Ascending aorta (tissue), 2 donors: ENCODE measurements at regions not wholly inside any gene's neighbourhood (a gene's known extent, or its start where the extent isn't known, plus 50 kb on each side); places are given as distances from the start of the nearest gene placed in this dataset.

Source experiments
- DNase-seq, 2 donors: peaks; one replicate each; pipeline ENCODE4 v3.0.0-alpha.2; 2019; ENCODE audit warnings: low spot score in 2 of 2
- H3K27ac ChIP-seq, 2 donors: fragments of 200-600 bp; sonication (generic); one replicate each; pipeline ENCODE4 v1.5.1; 2016 to 2017; ENCODE audit warnings: mild to moderate bottlenecking in 1 of 2
- H3K27me3 ChIP-seq: fragments of 200-600 bp; sonication (generic); one replicate; pipeline ENCODE4 v1.5.1; 2017
- H3K36me3 ChIP-seq, 2 donors: fragments of 200-600 bp; sonication (generic); one replicate each; pipeline ENCODE4 v1.5.1; 2016
- H3K4me1 ChIP-seq, 2 donors: fragments of 200-600 bp; sonication (generic); one replicate each; pipeline ENCODE4 v1.5.1; 2016 to 2017; ENCODE audit warnings: mild to moderate bottlenecking in 1 of 2
- H3K4me3 ChIP-seq, 2 donors: fragments of 200-600 bp; sonication (generic); one replicate each; pipeline ENCODE4 v1.5.1; 2016 to 2017; ENCODE audit warnings: mild to moderate bottlenecking in 1 of 2
- H3K9me3 ChIP-seq, 2 donors: fragments of 200-600 bp; sonication (generic); one replicate each; pipeline ENCODE4 v1.5.1; 2016
- intact Hi-C: fragments of 100-400 bp; cut with DNase I; formaldehyde crosslinking; loops from one replicate; pipeline ENCODE4 v1.15.1; 2023
- TF ChIP-seq, protein P1 (sequence below), 3 experiments: fragments of 200-600 bp in 2 of 3; fragments of 450-650 bp in 1 of 3; sonication (generic) in 2 of 3; IDR thresholded peaks; one replicate each; pipeline ENCODE4 v1.5.1; 2016 to 2019; ENCODE audit warnings: antibody characterized with exemption in 3 of 3, mild to moderate bottlenecking in 1 of 3, moderate library complexity in 1 of 3

DNA sequence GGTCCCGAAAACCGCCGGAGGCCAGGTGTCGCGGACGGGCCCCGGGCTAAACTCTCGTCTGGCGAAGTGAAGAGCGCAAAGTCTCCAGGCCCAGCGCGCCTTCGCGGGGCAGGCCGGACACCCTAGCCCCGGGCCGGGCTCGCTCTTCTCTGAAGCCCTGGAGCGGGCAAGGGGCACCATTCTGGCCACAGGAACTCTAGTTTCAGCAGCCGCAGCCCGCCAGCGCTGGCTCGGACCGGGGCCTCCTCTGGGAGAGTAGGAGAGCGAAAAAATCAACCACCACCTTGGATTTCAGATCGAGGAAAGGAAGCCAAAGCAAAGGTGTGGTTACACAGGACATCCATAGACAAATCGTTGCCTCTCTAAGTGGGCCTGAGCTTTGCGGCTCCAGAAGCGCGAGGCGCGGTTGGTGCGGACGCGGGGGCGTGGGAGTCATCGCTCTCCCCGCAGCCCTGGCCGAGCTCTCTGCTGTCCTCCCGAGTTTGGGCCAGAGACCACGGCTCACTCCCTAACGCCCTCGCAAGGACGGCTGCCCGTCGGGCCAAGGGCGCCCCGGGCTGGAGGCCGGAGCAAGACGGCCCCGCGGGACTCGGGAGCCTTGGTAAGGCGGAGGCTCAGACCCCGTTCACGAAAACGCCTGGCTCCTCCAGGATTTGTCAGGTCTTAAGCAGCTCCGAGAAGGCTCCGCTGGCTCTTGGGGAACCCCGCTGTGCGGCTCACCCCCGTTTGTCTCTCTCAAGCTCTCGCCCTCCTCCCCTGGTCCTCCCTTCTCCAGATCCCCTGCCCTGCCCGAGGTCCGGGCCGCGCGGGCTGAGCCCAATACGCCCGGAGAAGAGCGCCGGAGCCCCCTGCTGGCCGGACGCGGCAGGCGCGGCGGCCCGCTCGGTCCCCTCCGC is 132.9 kb upstream of the DPYD start:
- intact Hi-C loops = no loop called here
- DNase-seq = peak in 1 of 2 donors; percentile 73
- Histone ChIP-seq H3K27ac (no peak overlapping the region), H3K27me3 (peaks cover 3% of the 10 kb centered on the region), H3K4me1 (peaks cover 0 to 9% of the 10 kb centered on the region in 2 donors), H3K36me3 (no peaks in the 10 kb centered on the region), H3K9me3 (no peaks in the 10 kb centered on the region), H3K4me3 (peak overlapping the region; percentile 59 to 68)
- TF ChIP-seq, protein P1, sequence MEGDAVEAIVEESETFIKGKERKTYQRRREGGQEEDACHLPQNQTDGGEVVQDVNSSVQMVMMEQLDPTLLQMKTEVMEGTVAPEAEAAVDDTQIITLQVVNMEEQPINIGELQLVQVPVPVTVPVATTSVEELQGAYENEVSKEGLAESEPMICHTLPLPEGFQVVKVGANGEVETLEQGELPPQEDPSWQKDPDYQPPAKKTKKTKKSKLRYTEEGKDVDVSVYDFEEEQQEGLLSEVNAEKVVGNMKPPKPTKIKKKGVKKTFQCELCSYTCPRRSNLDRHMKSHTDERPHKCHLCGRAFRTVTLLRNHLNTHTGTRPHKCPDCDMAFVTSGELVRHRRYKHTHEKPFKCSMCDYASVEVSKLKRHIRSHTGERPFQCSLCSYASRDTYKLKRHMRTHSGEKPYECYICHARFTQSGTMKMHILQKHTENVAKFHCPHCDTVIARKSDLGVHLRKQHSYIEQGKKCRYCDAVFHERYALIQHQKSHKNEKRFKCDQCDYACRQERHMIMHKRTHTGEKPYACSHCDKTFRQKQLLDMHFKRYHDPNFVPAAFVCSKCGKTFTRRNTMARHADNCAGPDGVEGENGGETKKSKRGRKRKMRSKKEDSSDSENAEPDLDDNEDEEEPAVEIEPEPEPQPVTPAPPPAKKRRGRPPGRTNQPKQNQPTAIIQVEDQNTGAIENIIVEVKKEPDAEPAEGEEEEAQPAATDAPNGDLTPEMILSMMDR (IDR thresholded peaks at IDR 0.05) = peak; percentile 60 to 70 (median 63)

DNA sequence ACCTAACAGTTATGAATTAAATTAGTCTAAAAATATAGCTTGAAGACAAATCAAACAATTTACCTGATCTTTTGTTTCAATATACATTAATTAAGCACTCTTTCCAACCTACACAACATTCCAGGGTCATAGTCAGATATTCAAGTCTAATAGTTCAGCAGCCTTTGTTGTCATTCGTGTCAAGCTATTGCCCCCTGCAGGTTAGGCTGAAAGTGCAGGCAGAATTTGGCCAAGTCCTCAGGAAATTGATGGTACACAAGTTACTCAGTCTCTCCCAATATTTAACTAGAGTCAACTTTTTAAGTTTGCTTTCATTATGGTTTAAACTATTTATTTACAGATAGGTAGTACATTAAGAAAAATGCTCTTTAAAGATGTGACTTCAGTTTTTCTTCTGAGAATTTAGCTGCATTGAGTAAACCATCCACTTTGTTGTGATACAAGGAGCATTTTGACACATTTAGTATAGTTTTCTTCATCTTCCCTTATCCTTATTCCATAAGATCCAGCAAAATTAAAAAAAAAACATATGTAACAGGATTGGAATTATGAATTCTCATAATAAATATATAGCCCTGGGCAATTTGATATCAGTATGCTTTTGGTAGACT is 130.3 kb upstream of the DPYD start:
- no peak overlapping the region for H3K4me3 ChIP-seq
- H3K4me1 ChIP-seq = peaks cover 0 to 9% of the 10 kb centered on the region in 2 donors
- peaks cover 3% of the 10 kb centered on the region for H3K27me3 ChIP-seq
- no peaks in the 10 kb centered on the region for H3K36me3 ChIP-seq
- DNase-seq = peak in 1 of 2 donors; percentile 68
- H3K9me3 ChIP-seq = no peaks in the 10 kb centered on the region
- H3K27ac ChIP-seq = no peak overlapping the region
- TF ChIP-seq, protein P1 (IDR thresholded peaks at IDR 0.05) = peak; percentile 44 to 62 (median 61)
- intact Hi-C loops = no loop called here

DNA sequence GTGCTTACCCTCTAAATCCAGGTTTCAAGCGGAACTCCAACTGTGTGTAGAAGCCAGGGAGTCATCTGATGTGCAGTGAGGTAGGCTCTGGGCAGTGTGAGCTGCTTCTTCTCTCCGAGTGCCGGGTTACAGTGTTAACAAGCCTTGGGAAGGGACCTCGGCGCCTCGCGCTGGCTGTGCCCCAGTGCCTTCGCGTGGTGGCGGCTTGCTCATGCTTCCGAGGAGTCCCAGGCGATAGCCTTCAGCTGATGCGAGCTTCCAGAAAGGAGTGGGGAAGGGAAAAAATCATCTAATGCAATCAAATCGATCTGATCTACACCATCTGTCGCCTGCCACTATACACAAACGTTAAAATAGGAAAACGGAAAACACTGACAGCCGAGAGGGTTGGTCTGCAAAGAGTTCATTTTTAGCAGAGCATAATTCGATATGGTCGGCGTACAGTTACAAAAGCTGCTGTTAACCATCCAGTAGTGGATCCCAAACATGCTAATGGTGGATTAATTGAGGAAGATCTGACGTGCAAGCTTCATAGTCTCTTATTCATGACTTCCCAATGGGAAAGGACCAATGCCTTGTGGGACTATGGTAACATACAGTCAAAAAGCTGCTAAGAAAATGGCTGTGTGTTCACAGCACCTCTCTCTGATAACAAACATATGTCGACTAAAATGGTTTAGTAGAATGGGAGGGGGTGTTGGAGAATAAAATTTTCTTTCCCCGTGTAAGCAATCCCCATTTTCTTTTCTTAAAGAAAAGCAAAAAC is 128.7 kb upstream of the DPYD start:
- Histone ChIP-seq H3K27ac (no peak overlapping the region), H3K9me3 (no peaks in the 10 kb centered on the region), H3K4me1 (peaks cover 0 to 17% of the 10 kb centered on the region in 2 donors), H3K27me3 (peaks cover 15% of the 10 kb centered on the region), H3K36me3 (no peaks in the 10 kb centered on the region), H3K4me3 (no peak overlapping the region)
- DNase-seq = peak in 1 of 2 donors; percentile 53
- TF ChIP-seq, protein P1 (IDR thresholded peaks at IDR 0.05) = no peak
- intact Hi-C loops = no loop called here

DNA sequence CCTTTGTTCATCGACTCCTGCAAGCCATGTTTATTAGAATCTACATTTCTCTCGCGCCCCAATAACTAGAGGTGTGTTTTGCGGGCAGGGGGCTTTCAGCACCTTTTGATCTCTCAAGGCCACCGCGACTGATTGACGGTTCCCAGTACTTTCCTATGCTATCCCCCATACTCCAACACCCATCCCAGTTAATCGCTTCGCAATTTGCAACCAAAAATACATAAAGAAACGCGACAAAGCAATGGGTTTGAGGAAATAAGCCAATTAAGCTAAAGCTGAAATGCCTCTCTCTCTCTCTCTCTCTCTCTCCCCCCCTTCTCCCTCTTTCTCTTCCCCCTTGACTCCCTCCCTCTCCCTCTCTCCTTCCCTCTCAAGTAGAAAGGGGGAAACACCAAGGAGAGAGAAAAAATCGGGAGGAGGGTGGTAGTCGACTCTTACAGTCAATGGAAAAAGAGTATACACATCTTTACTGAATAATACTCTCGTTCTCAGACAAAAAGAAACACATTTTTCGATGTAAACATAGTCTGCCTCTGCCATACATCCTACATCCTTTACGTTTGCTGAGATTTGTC is 128.0 kb upstream of the DPYD start:
- H3K27ac ChIP-seq = no peak overlapping the region
- H3K4me1 ChIP-seq = peaks cover 0 to 15% of the 10 kb centered on the region in 2 donors
- no peak overlapping the region for H3K4me3 ChIP-seq
- peaks cover 17% of the 10 kb centered on the region for H3K27me3 ChIP-seq
- DNase-seq = no peak
- no peaks in the 10 kb centered on the region for H3K9me3 ChIP-seq
- TF ChIP-seq, protein P1 (IDR thresholded peaks at IDR 0.05) = no peak
- H3K36me3 ChIP-seq = no peaks in the 10 kb centered on the region
- intact Hi-C loops = no loop called here

DNA sequence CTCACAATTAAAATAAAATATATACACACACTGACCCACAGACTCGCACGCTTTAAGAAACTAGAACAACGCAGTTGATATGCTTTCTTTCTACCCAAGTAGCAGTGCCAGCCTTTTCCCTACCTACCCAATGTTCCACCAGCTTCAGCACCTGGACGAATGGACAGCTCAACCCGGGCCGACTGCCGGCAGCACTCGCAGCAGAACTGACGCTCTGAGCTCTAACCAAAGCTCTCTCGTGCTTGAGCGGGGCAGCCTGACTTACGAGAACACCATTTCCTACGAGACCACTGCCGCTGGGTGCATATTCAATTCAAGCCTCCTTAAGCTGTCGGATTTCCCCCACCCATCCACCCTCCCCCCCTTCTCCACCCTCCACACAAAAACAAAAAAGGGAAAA is 127.4 kb upstream of the DPYD start:
- Histone ChIP-seq H3K9me3 (no peaks in the 10 kb centered on the region), H3K4me3 (no peak overlapping the region), H3K27me3 (peaks cover 14% of the 10 kb centered on the region), H3K27ac (no peak overlapping the region), H3K4me1 (peaks cover 0 to 9% of the 10 kb centered on the region in 2 donors), H3K36me3 (no peaks in the 10 kb centered on the region)
- intact Hi-C loops = no loop called here
- TF ChIP-seq, protein P1 (IDR thresholded peaks at IDR 0.05) = no peak
- peak in 1 of 2 donors; percentile 84 for DNase-seq
